ENCODE measurements at regions not wholly inside any gene's neighbourhood (a gene's known extent, or its start where the extent isn't known, plus 50 kb on each side); places are given as distances from the start of the nearest gene placed in this dataset.

DNA sequence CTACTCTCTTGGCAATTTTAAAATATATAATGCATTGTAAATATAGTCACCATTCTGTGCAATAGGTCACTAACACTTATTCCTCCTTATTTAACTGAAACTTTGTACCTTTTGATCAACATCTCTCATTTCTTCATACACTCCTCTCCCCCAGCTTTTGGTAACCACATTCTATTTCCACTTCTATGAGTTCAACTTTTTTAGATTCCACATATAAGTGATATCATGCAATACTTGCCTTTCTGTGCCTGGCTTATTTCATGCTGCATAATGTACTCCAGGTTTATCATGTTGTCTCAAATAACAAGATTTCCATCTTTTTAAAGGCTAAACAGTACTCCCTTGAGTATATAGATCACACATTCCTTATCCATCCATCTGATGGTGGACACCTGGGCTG, 188.8 kb downstream of the NXNL2 start:
- TF ChIP-seq, protein P1, sequence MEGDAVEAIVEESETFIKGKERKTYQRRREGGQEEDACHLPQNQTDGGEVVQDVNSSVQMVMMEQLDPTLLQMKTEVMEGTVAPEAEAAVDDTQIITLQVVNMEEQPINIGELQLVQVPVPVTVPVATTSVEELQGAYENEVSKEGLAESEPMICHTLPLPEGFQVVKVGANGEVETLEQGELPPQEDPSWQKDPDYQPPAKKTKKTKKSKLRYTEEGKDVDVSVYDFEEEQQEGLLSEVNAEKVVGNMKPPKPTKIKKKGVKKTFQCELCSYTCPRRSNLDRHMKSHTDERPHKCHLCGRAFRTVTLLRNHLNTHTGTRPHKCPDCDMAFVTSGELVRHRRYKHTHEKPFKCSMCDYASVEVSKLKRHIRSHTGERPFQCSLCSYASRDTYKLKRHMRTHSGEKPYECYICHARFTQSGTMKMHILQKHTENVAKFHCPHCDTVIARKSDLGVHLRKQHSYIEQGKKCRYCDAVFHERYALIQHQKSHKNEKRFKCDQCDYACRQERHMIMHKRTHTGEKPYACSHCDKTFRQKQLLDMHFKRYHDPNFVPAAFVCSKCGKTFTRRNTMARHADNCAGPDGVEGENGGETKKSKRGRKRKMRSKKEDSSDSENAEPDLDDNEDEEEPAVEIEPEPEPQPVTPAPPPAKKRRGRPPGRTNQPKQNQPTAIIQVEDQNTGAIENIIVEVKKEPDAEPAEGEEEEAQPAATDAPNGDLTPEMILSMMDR (IDR thresholded peaks at IDR 0.05), result no peak
- no peak for TF ChIP-seq POLR2A (IDR thresholded peaks at IDR 0.05; ENCODE audit: low read depth)
